GM19455 (cell line): ENCODE measurements at regions not wholly inside any gene's neighbourhood (a gene's known extent, or its start where the extent isn't known, plus 50 kb on each side); places are given as distances from the start of the nearest gene placed in this dataset.
"Not testable (repeated sequence)": the region's sequence is repeated elsewhere in the genome, so short reads cannot be mapped to it uniquely, and the experiment has no call there.

ENCODE experiments used
- ATAC-seq: cut with Tn5 transposase; IDR thresholded peaks from one replicate; pipeline ENCODE4 v1.9.1; 2021; ENCODE audit not compliant: unreplicated experiment

DNA sequence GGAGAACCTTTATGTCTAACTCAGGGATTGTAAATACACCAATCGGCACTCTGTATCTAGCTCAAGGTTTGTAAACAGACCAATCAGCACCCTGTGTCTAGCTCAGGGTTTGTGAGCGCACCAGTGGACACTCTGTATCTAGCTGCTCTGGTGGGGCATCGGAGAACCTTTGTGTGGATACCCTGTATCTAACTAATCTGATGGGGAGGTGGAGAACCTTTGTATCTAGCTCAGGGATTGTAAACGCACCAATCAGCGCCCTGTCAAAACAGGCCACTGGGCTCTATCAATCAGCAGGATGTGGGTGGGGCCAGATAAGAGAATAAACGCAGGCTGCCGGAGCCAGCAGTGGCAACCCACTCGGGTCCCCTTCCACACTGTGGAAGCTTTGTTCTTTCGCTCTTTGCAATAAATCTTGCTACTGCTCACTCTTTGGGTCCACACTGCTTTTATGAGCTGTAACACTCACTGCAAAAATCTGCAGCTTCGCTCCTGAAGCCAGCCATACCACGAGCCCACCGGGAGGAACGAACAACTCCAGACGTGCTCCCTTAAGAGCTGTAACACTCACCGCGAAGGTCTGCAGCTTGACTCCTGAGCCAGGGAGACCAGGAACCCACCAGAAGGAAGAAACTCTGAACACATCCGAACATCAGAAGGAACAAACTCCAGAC is 1673.2 kb upstream of the B3GALT2 start:
- not testable (repeated sequence) for ATAC-seq

DNA sequence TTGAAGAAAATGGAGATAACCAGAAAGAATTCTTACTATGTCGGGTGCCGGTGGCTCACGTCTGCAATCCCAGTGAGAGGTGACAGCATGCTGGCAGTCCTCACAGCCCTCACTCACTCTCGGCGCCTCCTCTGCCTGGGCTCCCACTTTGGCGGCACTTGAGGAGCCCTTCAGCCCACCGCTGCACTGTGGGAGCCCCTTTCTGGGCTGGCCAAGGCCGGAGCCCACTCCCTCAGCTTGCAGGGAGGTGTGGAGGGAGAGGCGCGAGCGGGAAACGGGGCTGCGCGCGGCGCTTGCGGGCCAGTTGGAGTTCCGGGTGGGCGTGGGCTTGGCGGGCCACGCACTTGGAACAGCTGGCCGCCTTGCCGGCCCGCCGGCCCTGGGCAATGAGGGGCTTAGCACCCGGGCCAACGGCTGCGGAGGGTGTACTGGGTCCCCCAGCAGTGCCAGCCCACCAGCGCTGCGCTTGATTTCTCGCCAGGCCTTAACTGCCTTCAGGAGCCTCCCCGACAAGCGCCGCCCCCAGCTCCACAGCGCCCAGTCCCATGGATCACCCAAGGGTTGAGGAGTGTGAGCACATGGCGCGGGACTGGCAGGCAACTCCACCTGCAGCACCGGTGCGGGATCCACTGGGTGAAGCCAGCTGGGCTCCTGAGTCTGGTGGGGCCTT is 1672.5 kb upstream of the B3GALT2 start:
- not testable (repeated sequence) for ATAC-seq

DNA sequence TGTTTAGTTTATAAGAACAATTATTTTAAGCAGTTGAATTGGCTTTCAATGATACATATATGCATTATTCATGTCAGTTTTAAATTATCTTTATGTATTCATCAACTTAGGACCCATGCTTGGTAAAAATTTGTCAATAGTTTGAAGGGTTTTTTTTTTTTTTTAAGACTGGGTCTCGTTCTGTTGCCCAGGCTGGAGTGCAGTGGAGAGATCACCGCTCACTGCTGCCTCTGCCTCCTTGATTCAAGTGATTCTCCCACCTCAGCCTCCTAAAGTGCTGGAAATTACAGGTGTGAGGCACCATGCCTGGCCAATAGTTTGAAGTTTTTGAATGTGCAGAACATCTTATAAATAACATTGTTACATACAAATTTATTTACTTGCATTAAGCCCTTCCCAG is 1671.0 kb upstream of the B3GALT2 start:
- no peak for ATAC-seq

DNA sequence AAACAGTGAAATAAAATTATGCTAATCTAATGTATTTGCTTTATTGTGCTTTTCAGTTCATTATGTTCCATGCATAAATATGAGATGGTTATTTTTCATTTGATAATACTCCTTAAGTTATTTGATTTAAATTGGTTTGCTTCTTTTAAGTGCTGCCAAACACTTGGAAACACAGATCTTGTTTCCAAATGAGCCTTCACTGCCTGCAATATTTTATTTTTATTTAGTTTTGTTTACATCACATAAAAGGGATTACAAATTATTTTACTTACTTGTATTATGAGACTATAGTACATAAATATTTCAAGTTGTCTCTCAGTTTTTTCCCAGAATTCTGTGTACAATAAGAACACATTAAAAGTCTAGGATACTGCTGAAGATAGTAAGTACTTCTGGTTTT is 1662.4 kb upstream of the B3GALT2 start:
- no peak for ATAC-seq

DNA sequence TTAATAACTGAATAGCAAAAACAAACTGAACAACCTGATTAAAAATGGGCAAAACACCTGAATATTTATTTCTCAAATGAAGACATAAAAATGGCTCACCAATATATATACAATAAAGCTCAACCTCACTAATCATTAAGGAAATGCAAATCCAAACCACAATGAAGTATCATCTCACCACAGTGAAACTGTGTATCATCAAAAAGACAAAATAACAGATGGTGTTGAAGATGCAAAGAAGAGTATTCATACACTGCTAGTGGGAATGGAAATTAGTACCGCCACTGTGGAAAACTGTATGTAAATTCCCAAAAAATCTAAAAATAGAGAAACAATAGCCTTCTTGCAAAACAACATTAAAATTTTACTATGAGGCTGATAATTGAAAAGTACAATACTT is 1660.1 kb upstream of the B3GALT2 start:
- no peak for ATAC-seq

DNA sequence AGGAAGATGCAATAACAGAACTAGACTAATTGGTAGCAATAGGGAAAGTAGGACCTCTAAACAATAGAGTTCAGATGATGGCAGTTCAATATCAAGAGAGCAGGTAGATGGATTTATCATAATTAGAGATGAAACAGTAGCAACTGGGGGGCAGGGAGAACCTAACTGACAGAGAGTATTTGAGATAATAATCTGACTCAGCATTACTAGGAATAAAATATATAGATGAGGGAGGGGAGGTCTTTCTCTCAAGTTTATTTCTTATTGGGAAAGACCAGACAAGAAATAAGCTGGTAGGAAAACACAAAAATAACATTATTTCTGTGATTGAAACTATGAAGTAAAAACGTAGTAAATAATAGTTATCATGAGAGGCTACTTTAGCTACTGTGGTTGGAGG is 1656.7 kb upstream of the B3GALT2 start:
- ATAC-seq = no peak

DNA sequence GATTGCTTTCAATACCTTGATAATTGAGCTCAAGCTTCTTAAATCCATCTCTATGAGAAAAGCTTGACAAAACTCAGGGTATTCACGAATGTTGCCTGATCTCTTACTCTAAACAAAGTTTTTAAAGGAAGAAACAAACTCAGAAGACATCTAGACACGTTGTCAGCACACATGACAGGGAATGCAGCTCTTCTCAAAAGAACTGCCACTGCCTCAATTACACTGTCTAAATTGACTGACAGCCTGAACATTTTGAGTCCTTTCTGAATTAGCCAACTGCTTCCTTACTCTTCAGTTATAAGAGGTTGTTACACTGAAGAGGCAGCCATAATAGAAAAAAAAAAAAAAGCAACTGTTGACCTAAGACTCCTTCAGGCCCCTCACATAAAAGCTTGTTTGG is 1646.7 kb upstream of the B3GALT2 start:
- no peak for ATAC-seq

DNA sequence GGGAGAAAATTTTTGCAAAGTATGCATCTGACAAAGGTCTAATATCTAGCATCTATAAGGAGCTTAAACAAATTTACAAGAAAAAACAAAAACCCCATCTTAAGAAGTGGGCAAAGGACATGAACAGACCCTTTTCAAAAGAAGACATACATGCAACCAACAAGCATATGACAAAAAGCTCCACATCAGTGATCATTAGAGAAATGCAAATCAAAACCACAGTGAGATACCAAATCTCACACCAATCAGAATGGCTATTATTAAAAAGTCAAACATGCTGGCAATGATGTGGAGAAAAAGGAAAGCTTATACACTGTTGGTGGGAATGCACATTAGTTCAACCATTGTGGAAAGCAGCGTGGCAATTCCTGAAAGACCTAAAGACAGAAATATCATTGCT is 1645.2 kb upstream of the B3GALT2 start:
- ATAC-seq = not testable (repeated sequence)

DNA sequence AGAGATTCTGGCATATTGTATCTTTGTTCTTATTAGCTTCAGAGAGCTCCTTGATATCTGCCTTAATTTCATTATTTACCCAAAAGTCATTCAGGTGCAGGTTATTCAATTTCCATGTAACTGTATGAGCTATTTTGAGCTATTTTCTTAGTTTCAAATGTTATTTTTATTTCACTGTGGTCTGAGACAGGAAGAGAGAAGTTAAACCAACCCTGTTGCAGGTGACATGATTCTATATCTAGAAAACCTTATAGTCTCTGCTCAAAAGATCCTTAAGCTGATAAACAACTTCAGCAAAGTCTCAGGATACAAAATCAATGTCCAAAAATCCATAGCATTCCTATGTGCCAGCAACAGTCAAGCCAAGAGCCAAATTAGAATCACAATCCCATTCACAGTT is 1644.0 kb upstream of the B3GALT2 start:
- ATAC-seq = peak; percentile 83

DNA sequence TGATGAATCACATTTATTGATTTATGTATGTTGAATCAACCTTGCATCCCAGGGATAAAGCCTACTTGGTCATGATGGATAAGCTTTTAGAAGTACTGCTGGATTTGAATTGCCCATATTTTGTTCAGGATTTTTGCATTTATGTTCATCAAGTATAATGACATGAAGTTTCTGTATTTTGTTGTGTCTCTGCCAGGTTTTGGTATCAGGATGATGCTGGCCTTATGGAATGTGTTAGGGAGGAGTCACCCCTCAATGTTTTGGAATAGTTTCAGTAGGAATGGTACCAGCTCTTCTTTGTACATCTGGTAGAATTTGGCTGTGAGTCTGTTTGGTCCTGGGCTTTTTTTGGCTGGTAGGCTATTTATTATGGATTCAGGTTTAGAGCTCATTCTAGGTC is 1643.1 kb upstream of the B3GALT2 start:
- ATAC-seq = no peak

DNA sequence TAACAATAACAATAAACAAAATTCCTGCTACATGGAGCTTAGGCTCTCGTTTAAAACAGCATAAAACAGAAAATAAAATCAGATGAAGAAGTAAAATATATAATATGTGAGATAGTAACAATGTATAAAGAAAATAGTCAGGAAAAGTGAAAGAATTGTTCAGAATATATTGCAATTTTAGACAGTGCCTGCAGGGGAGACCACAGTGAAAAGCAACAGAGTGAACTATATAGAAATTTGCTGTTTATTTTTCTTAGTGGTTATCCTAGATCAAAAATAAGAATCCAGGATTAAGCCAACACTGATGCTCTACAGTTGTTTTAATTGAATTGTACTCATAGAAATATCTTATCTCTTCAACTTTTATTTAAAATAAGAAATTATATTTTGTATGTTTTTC is 1639.0 kb upstream of the B3GALT2 start:
- no peak for ATAC-seq

DNA sequence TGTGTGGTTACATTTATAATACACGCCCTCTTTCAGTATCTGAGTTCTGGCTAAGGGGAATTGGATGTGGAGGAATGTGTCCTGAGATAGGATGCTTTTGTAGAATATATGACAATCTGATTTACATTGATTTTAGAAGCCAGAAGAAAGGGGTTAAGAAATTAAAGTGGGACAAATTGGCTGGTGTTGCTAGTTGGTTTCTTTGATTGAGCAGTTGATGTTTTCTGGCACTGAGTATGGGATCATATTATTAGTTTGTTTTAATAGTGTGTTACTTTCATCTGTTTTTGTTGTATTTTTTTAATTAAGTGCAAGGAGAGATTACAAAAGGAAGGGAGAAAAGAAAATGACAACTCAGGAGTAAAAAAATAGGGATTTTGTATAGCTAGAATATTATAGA is 1634.7 kb upstream of the B3GALT2 start:
- ATAC-seq = no peak

DNA sequence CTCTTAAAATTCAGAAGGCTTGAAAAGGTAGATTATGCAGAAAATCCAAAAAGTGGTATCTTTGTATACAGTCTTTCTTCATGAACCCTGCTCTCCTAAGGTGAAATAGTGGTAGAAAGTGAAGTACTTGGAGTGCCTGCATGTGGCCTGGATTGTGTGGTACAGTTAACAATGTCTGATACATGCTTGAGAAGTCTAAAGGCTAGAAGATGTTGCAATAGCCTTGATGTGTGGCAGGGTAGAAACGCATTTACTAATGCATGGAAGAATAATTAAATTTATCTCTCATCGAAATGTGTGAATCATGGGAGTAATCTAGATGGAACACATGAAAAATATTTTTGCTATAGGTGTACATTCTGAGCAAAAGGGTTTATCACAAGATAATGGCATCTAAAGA is 1632.3 kb upstream of the B3GALT2 start:
- ATAC-seq = no peak

DNA sequence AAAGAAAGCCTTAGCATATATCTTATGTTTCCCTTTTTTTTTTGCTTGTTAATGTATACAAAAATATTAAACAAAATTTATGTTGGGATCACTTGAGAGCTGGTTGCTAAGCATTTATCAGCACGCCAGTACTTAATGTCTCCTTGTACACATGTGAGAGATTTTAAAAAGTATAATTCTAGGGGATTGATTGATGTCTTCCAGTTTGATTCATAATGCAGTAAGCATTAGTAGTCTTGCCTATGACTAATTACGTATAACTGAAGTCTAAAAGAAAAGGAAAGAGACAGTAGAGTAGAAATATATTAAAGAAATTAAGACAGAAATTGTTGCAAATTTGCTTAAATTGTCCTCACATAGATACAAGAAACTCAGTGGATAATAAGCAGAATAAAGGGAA is 1630.4 kb upstream of the B3GALT2 start:
- no peak for ATAC-seq

DNA sequence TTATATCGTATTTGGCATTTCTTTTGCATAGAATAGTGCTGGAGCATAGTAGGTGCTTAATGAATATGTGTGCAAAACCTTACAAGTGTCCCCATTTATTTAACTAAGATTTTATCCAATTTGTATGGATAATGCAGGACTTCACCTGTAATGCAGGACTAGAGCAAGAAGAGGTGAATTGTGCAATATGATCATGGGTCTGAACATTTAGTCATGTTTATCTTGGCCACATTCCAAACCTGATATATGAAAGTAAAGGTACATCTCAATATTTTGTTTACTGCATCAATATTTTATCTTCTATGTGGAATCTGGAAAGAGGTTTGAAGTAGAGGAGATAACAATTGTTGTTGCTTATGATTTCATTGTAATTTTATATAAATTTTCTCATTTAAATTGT is 1626.7 kb upstream of the B3GALT2 start:
- no peak for ATAC-seq

DNA sequence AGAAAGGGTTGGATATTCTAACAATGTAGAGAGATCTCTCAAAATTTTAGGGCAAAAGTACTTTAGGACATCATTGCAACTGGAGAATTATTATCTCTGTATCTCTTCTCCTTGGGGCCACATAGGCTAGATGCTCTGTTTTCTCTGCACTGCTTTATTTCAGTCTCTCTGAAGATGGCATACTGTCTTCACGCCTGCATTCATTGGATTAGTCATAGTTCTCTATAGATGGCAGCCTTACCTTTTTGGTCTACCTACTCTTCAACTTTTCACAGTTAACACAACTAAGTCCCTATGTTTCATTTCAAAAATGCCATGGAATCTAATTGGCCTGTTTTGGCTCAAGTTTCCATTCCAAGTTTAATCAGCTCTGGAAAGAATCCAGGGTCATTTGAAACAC is 1623.3 kb upstream of the B3GALT2 start:
- ATAC-seq = no peak

DNA sequence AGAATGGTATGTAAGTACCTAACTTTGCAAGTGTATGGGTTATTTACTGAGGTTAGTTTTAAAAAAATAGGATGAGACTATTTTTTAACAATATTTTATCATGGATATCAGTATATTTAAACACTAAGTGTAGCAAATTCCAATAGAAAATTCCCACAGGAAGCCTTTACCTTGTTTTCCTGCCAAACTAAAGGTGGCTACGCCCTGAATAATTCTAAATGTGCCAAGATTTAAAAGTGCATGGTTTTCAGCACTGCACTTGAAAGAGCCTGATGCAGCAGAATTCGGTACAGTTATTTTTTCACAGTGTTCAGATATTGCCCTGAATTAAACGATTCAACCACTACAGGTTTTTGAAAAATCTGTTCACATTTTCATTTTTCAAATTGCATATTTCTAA is 1622.8 kb upstream of the B3GALT2 start:
- ATAC-seq = no peak

DNA sequence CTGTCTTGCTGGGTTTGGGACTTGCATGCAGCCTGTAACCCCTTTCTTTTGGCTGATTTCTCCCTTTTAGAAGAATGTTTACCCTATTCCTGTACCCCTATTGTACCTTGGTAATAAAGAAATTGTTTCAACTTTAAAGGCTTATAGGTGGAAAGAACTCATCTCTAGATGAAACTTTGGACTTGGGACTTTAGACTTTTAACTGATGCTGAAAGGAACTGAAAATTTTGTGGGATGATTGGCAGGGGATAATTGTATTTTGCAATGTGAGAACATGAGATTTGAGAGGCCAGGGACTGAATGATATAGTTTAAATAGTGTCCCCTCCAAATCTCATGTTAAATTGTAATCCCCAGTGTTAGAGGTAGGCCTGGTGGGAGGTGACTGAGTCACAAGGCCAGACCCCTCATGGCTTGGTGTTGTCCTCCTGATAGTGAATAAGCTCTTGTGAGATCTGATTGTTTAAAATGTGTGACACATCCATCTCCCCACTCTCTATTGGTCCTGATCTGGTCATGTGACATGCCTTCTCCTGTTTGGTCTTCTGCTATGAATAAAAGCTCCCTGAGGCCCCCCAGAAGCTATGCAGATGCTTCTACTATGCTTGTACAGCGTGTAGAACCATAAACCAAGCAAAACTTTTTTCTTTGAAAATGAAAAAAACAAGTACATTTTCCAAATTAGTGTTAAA is 1621.3 kb upstream of the B3GALT2 start:
- no peak for ATAC-seq

DNA sequence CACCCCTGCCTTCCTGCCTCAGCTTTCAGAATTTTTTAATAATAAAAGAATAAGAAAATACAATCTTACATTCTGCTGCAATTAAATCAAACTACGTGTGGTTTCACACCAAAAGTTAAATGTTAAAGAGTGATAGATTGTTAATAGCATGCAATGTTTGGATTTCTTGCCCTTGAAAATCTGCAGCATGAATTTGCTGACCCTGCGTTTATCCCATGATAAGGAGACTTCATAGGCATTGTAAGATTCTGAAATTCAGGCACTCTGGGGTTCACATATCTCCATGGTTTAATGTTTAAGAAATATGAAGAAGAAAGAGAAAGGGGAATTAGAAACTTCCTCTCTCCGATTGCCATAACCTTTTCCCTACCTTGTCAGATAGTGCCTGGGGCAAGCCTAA is 1616.2 kb upstream of the B3GALT2 start:
- no peak for ATAC-seq

DNA sequence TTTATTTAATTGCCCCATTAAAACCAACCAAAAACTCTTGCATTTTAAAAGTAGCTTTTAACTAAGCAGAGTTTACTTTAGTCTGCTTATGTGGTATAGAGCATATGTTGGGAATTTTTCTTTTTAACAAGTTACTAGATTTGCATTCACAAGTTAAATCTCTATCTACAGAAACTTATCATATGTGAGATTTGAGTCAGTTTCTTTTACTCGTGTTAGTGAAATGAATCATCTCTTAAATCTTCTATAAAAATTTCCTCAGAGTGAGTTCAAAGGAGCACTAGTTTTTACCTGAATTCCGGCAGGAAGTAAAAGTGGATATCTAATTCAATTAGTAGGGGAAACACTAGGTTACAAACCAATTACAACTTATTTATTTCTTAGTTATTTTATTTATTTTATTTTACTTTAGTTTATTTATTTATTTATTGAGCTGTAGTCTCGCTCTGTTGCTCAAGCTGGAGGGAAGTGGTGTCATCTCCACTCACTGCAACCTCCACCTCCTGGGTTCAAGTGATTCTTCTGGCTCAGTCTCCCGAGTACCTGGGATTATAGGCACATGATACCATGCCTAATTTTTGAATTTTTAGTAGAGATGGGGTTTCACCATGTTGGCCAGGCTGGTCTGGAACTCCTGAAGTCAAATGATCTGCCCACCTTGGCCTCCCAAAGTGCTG is 1609.6 kb upstream of the B3GALT2 start:
- no peak for ATAC-seq

DNA sequence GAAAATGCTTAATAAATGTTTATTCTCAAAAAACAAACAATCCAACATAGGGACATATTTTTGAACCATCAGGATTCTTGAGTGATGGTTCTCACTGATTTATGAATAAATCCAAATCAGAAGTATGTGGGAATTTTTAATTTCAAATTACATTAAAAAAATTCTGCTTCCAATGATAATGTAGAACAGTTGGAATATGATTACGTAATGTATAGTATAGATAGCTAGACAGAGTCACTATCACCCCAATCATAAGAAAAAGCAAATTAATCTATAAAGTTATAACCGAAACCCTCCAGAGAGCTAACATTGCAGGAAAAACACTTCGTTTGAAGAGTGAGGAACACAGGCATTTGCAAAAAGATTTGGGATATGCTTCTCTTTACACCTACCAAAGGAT is 1600.6 kb upstream of the B3GALT2 start:
- ATAC-seq = no peak

DNA sequence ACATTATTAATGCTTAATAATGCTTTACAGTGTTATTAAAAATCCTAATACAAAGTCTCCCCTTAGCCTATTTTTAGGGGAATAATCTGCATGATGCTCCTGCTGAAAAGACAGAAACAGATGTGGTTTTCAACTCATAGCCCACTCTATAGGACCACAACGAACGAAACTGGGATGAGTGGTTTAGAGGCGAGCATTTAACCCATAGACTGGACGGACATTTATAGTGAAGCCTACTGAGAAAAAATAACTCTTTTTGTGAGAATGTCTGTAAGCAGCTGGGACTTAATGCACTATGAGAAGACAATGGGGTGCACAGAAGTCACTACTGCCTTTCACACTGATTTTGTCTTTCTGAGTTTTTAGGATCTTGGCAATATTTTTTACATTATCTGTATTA is 1599.6 kb upstream of the B3GALT2 start:
- ATAC-seq = no peak
